Adrenal gland (tissue), 9 donors: ENCODE measurements at regions not wholly inside any gene's neighbourhood (a gene's known extent, or its start where the extent isn't known, plus 50 kb on each side); places are given as distances from the start of the nearest gene placed in this dataset.
"Not testable (repeated sequence)": the region's sequence is repeated elsewhere in the genome, so short reads cannot be mapped to it uniquely, and the experiment has no call there.

Experiments
- DNase-seq, 7 donors: peaks; one replicate each; pipeline ENCODE4 v3.0.0-alpha.2; 2019 to 2020
- H3K27ac ChIP-seq, 5 donors: fragments of 200-600 bp; sonication (generic) in 4 of 5; 1 replicate in 3 of 5; 2 replicates in 2 of 5; pipeline versions ENCODE4 v1.5.1 to v1.8.0; 2016 to 2020; ENCODE audit warnings: mild to moderate bottlenecking in 1 of 5
- H3K27me3 ChIP-seq: fragments of 200-600 bp; 2 replicates; pipeline ENCODE4 v1.8.0; 2021
- H3K36me3 ChIP-seq, 2 donors: fragments of 200-600 bp; replicated peaks in 1 of 2; 1 replicate in 1 of 2; 2 replicates in 1 of 2; pipeline versions ENCODE4 v1.5.1 to v1.8.0; 2018 to 2022
- H3K4me1 ChIP-seq, 2 donors: fragments of 200-600 bp; replicated peaks in 1 of 2; 1 replicate in 1 of 2; 2 replicates in 1 of 2; pipeline versions ENCODE4 v1.5.1 to v1.8.0; 2018 to 2021
- H3K4me3 ChIP-seq, 4 donors: fragments of 200-600 bp; sonication (generic) in 3 of 4; one replicate each; pipeline ENCODE4 v1.5.1; 2016 to 2018
- H3K9me3 ChIP-seq, 3 donors: fragments of 200-600 bp; sonication (generic) in 1 of 3; replicated peaks in 1 of 3; 1 replicate in 2 of 3; 2 replicates in 1 of 3; pipeline versions ENCODE4 v1.5.1 to v1.8.0; 2016 to 2021
- POLR2A ChIP-seq, 2 donors: fragments of 450-650 bp; IDR thresholded peaks; one replicate each; pipeline ENCODE4 v1.6.1; 2017; ENCODE audit warnings: antibody characterized with exemption in 2 of 2, mild to moderate bottlenecking in 2 of 2, moderate library complexity in 1 of 2
- whole genome bisulfite sequencing, 4 donors: extraction: QIAGEN DNeasy Blood & Tissue Kit in 2 of 4; methylation state at CpG; one replicate each; pipeline versions ENCODE4 v1.1.5 to v1.1.7; 2013 to 2017; 5-methylcytosine and 5-hydroxymethylcytosine counted together
- intact Hi-C, 2 donors: fragments of 100-400 bp; cut with DNase I; formaldehyde crosslinking; loops; one replicate each; pipeline versions ENCODE4 v1.14.1 to v1.15.0; 2022 to 2023
- TF ChIP-seq, protein P1 (sequence below), 6 experiments: fragments of 450-650 bp in 4 of 6; fragments of 200-600 bp in 2 of 6; sonication (generic) in 1 of 6; IDR thresholded peaks; 1 replicate in 5 of 6; 2 replicates in 1 of 6; pipeline versions ENCODE4 v1.5.1 to v1.8.0; 2016 to 2021; ENCODE audit warnings: antibody characterized with exemption in 6 of 6, mild to moderate bottlenecking in 2 of 6, moderate library complexity in 1 of 6
- donor health status: healthy with polysubstance abuse.
- donor health status: Bipolar disorder and iron deficiency.
- donor health status: DM: yes; HTN: yes; CAD: no.
- donor health status: DM: no; HTN: no; CAD: no.
- donor health status: DM: no; HTN: no; CAD: no.

DNA sequence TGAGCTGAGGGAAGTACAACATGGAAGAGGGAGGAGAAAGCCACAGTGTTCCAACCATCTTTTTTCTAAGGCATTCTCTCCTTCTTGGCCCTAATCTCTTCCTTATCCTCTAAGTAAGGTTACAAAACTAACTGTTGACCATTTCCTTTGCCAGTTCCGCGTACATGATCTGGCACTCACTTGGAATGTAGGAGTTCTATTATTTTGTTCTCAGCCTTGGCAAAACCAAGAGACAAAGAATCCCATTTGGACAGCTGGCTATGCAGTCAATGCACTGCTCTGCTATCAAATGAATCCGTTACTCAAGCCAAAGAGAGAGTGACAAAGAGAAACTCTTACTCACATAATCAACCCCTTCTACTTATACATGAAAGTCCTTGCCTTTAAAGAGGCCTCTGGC is 410.3 kb downstream of the DTWD2 start:
- no peak for DNase-seq
- 67 to 80% (median 75%) methylated on average over 3 of the region's 3 CpGs for WGBS, 4 donors
- TF ChIP-seq, protein P1, sequence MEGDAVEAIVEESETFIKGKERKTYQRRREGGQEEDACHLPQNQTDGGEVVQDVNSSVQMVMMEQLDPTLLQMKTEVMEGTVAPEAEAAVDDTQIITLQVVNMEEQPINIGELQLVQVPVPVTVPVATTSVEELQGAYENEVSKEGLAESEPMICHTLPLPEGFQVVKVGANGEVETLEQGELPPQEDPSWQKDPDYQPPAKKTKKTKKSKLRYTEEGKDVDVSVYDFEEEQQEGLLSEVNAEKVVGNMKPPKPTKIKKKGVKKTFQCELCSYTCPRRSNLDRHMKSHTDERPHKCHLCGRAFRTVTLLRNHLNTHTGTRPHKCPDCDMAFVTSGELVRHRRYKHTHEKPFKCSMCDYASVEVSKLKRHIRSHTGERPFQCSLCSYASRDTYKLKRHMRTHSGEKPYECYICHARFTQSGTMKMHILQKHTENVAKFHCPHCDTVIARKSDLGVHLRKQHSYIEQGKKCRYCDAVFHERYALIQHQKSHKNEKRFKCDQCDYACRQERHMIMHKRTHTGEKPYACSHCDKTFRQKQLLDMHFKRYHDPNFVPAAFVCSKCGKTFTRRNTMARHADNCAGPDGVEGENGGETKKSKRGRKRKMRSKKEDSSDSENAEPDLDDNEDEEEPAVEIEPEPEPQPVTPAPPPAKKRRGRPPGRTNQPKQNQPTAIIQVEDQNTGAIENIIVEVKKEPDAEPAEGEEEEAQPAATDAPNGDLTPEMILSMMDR (IDR thresholded peaks at IDR 0.05), result no peak
- TF ChIP-seq POLR2A (IDR thresholded peaks at IDR 0.05), result no peak
- Histone ChIP-seq H3K27me3 (no peaks in the 10 kb centered on the region), H3K4me1 (no peaks in the 10 kb centered on the region), H3K36me3 (no peaks in the 10 kb centered on the region), H3K4me3 (no peak overlapping the region), H3K27ac (no peak overlapping the region), H3K9me3 (no peaks in the 10 kb centered on the region)
- intact Hi-C loops, result no loop called here

DNA sequence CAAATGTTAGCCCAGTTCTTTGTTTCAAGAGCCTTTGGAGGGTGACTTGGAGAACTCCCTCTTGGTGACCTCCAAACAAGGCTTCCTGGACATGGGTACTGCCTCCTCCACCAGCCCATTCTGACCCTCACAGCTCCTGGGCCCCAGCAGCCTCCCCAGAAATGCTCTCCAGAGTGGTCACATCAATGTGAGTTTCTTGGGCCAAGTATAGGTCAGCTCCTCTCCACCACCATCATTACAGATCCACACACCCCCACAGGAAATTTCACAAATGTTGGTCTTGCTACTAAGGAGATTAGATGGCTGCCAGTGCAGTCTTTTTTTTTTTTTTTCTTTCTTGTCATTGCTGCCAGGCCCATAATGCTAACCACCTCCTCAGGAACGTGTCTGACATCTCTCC is 410.7 kb downstream of the DTWD2 start:
- no peaks in the 10 kb centered on the region for H3K4me1 ChIP-seq
- intact Hi-C loops, result no loop called here
- H3K4me3 ChIP-seq, result no peak overlapping the region
- 79 to 100% (median 80%) methylated on average over 1 of the region's 1 CpG for WGBS, 4 donors
- H3K27me3 ChIP-seq, result no peaks in the 10 kb centered on the region
- H3K36me3 ChIP-seq, result no peaks in the 10 kb centered on the region
- no peaks in the 10 kb centered on the region for H3K9me3 ChIP-seq
- TF ChIP-seq POLR2A (IDR thresholded peaks at IDR 0.05), result no peak
- TF ChIP-seq, protein P1 (IDR thresholded peaks at IDR 0.05), result no peak
- no peak overlapping the region for H3K27ac ChIP-seq
- no peak for DNase-seq

DNA sequence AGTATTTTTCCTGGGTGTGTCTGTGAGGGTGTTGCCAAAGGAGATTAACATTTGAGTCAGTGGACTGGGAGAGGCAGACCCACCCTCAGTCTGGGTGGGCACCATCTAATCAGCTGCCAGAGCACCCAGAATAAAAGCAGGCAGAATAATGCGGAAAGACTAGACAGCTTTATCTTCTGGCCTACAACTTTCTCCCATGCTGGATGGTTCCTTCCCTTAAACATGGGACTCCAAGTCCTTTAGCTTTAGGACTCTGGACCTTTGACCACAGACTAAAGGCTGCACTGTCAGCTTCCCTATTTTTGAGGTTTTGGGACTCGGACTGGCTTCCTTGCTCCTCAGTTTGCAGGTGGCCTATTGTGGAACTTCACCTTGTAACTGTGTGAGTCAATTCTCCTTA is 418.1 kb downstream of the DTWD2 start:
- H3K4me1 ChIP-seq, H3K9me3 ChIP-seq, H3K27ac ChIP-seq, H3K4me3 ChIP-seq, H3K27me3 ChIP-seq, DNase-seq, H3K36me3 ChIP-seq, intact Hi-C loops: not testable (repeated sequence)
- WGBS, 4 donors, result 82 to 92% (median 88%) methylated on average over 2 of the region's 2 CpGs

DNA sequence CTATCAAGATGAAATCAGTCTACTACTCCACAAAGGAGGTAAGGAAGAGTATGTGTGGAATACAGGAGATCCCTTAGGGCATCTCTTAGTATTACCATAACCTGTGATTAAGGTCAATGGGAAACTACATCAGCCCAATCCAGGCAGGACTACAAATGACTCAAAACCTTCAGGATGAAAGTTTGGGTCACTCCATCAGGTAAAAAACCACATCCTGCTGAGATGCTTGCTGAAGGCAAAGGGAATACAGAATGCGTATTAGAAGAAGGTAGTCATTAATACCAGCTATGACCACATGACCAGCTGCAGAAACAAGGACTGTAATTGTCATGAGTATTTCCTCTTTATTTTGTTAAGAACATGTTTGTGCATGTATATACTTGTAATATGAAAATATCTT is 418.8 kb downstream of the DTWD2 start:
- DNase-seq, H3K4me3 ChIP-seq: not testable (repeated sequence)

DNA sequence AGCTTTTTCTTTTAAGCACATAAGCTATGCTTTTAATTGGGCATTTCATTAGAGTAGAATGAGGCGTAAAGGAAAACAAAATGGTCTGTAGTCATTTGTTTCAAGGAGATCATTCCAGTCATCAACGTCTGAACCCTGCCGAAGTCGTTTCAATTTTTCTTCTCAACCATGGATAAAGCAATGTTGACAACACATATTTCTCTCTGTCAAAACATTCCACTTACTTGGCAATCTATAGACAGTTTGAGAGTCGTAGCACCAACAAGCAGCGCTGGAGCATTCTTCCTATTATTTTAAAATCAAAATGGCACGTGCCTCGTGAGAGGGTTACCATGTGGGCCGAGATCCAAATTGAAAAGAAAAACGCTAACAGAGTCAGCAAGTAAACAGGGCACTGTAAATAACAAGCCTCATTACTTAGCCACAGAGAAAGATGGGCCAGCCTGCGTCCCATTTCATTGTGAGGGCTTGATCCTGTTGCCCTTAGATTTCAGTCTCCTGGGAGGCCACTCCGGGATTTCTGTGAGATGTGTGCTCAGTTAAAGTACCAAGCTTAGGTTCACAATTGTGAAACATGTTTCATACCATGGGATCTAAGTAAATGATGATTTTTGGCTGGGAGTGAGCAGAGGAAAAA is 422.9 kb downstream of the DTWD2 start:
- TF ChIP-seq, protein P1 (IDR thresholded peaks at IDR 0.05), result no peak
- TF ChIP-seq POLR2A (IDR thresholded peaks at IDR 0.05), result no peak
- Histone ChIP-seq H3K36me3 (no peaks in the 10 kb centered on the region), H3K9me3 (no peaks in the 10 kb centered on the region), H3K4me1 (no peaks in the 10 kb centered on the region), H3K4me3 (no peak overlapping the region), H3K27ac (no peak overlapping the region), H3K27me3 (no peaks in the 10 kb centered on the region)
- intact Hi-C loops, result no loop called here
- WGBS, 4 donors, result 72 to 81% (median 79%) methylated on average over 12 of the region's 12 CpGs
- no peak for DNase-seq

More for the DNA sequence above, 418.8 kb downstream of the DTWD2 start:
- H3K4me1 ChIP-seq, H3K36me3 ChIP-seq, H3K9me3 ChIP-seq, H3K27me3 ChIP-seq, H3K27ac ChIP-seq, intact Hi-C loops: not testable (repeated sequence)
- WGBS, 4 donors, result 91 to 100% (median 96%) methylated on average over 1 of the region's 1 CpG
